Left renal pelvis (tissue), 4 donors: ENCODE measurements at regions not wholly inside any gene's neighbourhood (a gene's known extent, or its start where the extent isn't known, plus 50 kb on each side); places are given as distances from the start of the nearest gene placed in this dataset.
"Not testable (repeated sequence)": the region's sequence is repeated elsewhere in the genome, so short reads cannot be mapped to it uniquely, and the experiment has no call there.

ENCODE experiments used
- DNase-seq, 4 donors: peaks; one replicate each; pipeline ENCODE4 v3.0.0-alpha.2; 2013; ENCODE audit warnings: low read depth in 4 of 4, low spot score in 3 of 4

DNA sequence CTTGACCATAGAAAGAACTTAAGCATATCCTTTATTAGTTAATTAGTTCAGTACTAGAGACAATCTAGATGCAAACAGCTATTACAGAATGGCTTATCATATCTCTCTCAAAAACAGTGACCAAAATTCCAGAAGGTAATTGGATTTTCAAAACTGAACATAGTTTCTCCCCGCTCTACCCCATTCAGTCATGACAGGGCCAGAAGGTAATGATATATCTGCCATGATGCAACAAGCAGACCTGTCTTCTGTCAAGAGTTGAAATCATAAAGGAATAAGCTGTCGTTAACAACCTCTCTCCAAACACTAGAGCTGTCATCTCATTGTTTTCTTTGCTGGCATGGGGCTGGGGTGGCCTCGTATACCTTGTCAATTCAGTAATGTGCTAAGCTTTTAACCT, 200.5 kb upstream of the POU5F2 start:
- no peak for DNase-seq

DNA sequence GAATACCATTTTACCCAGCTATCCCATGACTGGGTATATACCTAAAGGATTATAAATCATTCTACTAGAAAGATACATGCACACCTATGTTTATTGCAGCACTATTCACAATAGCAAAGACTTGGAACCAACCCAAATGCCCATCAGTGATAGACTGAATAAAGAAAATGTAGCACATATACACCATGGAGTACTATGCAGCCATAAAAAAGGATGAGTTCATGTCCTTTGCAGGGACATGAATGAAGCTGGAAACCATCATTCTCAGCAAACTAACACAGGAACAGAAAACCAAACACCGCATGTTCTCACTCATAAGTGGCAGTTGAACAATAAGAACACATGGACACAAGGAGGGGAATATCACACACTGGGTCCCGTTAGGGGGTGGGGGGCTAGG, 191.9 kb upstream of the POU5F2 start:
- DNase-seq: not testable (repeated sequence)

DNA sequence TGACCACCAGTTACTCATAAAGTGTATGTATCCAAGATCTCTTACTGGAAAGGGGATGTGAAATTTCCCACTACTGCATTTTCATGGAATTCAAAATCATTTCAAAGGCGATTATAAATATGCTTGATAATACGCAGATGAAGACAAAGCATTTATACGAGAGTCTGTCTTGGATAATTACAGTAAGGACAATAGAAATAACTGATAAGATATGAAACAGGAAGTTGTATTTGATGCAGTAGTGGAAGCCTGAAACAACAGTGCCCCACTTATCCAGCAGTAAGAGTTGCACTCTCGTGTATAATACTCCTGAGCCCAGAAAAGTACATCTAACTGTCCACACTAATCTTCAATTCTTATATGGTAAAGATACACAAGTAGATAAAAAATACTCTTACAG, 188.7 kb upstream of the POU5F2 start:
- DNase-seq: no peak

DNA sequence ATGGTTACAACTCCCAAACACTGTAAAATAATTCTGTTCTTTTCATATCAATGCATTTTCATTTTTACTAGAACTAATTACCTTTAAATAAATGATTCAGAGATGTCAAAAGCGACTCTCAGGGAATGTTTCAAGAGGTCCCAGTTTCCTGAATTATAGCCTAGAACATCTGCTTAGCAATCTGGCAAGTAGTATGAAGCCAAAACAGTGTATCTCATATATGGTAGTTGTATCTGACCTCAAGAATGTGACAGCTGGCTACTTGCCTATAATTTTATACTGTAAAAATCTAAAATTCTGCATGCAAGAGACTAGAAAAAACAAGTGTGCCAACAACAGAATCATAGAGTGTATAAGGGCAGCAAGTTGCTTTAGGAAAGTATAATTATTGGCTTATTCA, 187.7 kb upstream of the POU5F2 start:
- DNase-seq: no peak

DNA sequence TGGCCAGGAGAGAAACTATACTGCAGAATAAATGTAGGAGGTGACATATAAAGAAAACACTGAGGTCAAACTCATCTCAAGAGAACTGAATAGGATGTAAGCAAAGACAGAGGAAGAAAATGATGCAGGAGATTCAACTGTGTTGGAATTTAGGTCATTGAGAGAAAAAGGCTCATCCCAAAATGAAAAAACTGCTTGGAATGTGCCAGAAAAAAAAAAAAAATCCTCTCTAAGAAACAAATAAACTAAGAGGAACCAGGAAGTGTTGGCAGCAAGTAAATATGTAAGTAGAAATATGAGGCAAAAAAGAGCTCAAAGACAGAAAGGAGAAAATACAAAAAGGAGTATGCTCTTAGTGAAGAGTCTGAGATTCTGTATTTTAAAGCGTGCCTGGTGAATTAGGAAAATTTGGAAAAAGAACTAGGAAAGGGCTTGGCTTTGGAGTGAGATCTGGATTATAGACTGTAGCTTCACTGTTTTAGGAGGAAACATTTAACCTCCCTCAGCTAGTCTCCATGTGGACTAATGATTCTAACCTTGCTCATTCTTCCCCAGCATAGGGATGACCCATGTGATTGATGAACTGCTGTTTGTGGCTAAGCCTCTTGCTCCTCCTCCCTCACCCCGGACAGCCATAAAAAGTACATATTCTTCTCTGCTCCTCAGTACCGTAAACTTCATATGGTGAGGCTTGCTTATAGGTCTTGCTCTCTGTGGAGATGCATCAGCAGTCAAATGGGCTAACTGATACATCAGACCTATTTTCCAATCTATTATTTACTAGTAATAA, 185.6 kb upstream of the POU5F2 start:
- no peak for DNase-seq

DNA sequence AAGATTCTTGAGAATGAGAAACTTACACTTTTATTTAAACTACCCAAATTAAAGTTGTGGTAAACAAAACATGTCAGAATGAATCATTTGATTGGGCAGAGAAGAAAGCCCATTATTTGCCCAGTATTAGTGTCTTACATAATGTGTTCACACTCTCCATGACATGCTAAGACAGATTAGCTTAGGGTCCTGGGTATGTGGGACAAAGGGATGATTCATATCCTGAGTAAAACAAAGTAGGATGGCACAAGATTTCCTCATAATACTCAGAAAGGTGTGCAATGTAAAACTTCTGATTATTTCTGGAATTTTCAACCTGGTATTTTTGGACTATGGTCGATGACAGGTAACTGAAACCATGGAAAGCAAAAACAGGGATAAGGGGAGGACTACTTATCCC, 183.9 kb upstream of the POU5F2 start:
- no peak for DNase-seq

DNA sequence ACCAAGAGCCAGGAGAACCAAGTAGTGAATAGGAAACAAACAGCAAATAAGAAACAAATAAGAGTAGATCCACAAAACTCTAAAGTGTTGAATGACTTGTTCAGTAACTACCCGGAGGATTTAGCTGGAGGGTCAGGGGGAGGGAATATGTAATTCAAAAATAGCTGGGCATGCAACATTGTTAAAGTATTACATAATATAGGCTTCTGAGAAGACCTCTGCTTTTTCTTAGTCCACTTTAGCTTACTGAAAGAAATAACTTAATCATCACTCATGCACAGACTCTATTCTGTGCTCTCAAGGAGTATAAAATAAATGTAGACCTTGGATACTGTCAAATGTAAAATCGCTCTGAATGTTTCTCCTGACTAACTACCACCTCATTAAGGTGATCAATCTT, 183.2 kb upstream of the POU5F2 start:
- DNase-seq: no peak

DNA sequence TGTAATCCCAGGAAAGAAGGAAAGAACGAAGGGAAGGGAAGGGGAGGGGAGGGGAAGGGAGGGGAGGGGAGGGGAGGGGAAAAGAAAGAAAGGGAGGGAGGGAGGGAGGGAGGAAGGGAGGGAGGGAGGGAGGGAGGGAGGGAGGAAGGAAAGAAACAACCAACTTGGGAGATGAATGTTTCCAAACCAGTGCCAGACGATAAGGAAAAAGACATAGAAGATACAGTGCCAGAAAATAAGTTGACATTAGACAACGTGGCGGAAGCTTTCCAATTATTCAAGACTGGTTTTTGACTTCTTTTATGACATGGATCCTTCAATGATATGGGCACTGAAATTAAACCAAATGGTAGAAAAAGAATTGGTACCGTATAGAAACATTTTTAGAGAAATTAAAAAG, 181.2 kb upstream of the POU5F2 start:
- no peak for DNase-seq

DNA sequence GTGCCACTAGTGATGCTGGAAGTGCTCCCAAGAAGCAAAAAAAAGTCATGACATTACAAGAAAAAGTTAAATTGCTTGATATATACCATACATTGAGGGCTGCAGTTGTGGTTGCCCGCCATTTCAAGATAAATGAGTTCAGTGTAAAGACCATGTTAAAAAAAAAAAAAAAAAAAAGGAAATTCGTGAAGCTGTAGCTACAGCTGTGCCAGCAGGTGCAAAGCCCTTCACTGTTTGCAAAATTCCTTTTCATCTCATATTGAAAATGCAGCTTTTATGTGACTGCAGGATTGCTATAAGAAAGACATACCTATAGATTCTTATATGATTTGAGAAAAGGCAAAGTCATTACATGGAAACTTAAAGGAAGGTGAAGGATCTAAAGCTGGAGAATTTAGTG, 179.6 kb upstream of the POU5F2 start:
- no peak for DNase-seq

DNA sequence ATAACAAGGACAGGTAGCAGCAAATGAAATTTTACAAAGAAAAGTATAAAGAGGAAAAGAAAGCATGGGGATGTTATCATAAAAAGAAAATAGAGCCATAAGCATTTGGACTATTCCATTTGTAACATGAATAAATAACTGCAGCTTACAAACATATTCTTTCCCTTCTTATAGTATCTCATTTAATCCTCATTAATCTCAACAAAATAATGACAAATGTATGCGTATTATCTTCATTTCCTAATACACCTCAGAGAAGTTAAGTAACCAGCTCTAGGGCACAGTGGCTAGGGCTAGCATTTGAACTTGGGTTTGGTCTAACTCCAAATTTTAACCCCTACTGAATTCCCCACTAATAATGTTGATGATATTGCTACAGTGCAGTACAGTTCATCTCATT, 175.5 kb upstream of the POU5F2 start:
- no peak for DNase-seq

DNA sequence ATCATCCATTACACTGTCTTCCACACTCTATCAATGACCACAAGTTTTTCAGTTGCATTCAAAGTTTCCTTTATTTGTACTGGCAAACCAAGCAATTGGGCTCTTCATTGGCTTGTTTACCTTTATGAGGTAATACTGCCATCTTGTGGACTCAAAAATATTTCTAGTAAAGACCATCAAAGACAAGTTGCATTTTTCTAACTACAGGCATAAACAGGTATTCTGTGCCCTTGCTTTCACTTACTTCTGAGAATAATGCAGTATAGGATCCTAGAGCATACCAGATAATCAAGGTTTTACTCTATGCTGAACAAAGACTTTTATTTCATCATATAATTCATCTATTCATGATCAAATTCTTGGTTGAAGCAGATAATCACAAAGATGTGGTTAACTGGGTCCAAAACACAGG, 173.7 kb upstream of the POU5F2 start:
- DNase-seq: peak in 1 of 4 donors; percentile 22

DNA sequence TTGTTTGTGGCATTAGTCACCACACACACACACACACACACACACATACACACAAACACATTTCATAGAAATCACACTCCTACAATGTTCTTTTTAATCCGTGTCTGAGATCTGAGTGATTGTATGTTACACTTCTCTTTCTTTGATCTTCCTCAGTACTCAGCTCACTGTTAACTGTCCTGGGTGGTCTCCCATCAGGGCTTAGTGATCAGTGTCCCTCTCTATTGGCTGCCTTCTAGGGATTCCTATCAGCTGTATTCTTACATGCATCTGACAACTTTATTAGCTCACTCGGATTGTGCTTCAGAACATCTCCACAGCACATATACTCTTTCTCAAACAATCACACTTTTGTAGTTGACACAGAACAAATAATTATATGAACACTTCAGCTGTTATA, 170.2 kb upstream of the POU5F2 start:
- DNase-seq: no peak

DNA sequence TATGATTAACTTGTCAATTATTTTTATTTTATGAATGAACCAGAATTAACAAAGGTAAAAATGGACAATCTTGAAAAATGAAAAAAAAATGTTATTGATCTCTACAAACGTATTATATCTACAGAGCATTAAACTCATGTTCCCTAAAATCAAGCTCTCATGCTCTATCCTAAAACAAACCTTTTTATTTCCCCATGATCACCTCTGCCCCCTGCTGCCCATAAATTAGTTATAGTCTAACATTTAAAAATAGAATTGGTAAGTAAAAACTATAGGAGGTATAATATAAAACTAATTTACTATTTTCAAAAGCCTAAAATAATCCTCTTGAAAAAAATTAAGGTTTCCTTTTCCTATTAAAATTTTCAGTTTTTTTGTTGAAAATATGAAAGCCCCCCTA, 168.0 kb upstream of the POU5F2 start:
- DNase-seq: no peak

DNA sequence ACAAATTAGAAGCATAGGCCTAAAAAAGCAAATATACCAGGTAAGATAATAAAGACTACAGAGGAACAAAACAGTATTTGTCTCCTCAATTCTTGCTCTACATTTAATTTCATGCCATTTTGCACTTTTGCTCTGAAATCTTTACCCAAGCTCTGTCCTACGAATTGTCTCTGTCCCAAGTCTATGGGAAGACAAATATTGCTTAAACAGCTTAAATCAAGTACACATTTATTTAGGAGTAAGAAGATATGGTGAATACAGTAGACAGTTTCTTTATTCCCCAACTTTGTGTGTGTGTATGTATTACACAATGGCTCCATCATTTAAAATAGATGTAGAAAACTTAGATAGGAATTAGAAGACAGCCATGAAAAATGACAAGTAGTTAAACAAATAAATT, 163.5 kb upstream of the POU5F2 start:
- no peak for DNase-seq

DNA sequence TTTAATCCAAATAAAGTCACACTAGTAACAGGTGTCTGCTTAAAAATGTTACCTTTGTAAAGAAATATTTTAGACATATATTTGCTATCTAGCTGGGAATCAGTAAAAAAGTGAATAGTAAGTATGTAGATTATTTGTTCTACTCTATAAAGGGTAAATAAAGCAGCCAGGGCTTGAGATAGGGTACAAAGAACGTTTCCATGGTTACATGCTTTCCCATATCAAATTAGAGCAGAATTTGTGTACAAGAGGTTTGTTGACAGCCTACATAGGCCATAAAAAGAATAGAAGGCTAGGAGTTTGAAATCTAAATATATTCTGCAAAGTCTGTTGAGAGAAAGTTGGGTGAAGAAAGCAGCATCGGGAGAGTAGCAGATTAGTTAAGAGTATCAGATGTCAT, 160.9 kb upstream of the POU5F2 start:
- DNase-seq: no peak

DNA sequence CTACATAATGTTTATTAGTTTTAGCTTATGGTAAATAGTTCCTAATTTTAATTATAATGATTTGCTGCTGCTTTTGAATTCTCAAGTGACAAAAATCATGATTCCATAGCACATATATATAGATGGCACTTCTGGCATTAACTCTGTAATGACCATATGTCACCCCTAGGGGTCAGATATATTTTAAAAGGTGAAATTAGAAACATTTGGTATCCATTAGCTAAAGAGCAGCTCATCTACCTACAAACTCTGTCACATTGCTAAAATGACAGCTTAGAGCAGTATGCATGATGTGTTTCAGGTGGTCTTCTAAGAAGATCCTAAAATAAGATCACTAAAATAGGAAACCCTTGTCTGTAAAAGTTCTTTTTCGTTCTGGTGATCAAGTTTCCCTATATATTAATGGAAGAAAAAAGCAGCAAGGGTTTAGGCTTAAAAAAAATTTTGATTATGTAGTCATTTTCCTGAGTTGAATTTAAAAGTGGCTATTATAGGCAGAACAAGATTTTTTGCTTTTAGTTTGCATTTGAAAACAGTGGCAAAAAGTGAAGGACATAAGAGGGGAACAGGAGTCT, 157.7 kb upstream of the POU5F2 start:
- DNase-seq: no peak

DNA sequence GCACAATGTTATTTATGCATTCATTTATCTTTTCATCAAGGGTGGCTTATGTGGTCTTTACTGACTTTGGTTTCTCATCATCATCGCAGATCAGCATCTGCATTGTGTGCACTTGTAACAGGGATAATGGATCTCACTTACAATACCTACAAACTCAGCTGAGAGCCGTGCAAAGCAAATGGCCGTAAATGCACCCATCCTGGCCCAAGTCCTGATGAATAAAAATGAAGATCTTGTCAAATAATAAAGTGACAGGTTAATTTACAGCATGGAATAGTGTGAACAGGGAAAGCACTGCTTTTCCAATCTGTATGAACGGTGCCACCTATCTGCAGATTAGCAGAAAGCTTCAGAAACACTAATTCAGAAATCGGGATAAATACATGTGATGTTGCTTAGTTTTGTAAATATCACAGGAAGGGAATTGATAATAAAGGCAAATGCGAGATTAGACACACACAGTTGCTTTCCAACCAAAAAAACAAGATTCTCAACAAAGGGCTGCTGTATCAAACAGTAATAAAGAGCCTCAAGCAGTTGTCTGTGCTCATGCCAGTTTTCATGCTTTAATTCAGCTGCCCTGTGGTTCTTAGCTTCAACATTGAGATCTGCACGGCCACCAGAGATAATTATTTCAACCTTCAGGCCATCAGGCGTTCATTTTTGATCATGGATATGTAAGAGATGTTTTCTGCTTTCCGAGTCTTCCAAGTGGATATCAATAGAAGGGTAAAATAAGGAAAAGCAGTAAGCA, 153.4 kb upstream of the POU5F2 start:
- no peak for DNase-seq

DNA sequence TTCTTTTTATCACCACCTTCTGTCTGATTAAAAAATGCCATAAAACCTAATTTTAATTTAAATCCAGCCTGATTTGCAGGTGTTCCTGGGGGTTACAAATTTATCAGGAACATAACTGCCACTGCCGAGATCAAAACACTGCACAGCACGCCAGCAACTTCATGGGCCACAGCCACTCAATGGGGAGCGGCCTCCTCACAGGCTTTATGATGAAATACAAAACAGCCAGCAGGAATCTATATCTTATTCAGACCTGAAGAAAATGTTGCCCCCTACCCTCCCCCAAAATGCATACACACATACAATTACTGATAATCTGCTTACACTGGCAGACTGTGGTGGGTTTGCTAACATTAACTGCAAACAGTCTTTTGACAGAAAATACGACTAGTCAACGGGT, 151.7 kb upstream of the POU5F2 start:
- no peak for DNase-seq

DNA sequence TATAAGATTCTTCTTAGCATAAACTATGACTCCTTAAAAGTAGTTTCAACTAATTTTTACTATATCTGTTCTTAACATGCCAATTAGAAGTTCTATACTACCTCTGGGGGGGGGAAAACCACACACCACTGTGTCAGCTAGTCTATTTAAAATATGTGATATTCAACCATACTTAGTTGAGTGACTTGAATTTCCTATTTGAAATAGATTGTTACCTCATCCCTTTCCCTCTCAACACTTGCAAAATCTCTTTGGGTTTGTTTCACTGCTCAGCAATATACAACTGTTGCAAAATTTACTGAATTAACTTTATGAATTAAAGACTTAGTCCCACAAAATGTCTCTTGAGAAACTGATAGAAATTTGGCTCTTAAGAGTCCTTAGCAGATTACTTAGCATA, 151.1 kb upstream of the POU5F2 start:
- no peak for DNase-seq

DNA sequence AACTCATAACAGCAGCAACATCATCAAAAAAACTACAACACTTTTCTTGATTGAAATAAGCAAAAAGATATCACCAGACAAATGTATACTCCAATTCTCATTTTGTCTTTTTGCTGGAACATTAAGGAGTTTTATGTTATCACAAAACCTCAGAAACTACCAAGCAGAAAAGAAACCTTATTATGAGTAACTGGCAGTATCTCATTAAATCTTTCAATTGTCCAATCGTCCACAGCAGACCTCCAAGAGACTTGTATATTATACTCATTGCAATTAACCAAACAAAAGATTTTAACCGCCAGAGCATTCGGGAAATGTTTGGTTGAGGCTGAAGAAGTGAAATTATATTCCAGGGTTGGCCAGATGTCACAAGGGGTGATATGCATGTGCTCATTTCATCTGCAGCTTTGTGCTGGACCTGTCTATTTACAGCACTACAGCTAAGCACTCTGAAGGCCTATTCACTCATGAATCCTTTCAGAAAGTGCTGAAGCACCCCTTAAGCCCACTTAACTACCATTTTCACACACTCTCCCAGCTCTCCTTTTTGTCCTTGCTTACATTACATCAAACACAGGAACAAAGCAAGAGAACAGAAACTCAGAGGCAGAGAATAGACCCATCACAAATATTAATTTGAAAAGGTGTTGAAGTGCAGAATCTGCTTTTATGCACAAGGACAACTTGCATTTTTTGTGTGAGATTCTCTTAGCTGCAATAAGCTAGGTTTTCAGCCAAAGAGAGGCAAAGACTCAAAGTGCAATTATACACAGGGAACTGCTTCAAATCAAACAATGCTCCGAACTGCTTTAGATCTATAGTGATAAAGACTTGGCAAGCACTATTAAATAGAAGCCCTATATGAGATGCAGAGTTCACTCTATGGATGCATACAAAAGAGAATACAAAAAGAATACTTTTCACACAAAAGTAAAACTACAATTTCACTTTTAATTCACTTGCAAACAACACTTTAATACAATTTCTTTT, 150.4 kb upstream of the POU5F2 start:
- DNase-seq: no peak

DNA sequence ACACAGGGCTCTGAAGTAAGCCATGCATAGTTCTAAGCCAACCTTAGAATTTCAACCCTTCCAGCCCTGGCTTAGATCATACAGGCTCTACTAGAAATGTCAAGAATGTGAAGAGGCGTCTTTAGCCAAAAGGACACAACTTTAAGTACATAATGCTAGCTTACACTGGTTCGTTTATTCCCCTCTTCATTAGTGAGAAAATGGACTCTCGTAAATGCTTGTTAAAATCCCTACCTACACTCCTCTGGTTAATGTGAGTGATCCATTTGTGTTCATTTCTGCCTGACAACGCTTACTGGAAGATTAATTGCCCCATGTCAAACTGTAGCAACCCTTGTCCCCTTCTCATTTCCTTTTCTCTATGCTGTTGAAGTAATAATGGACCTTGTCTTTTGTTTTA, 149.3 kb upstream of the POU5F2 start:
- peak in 1 of 4 donors; percentile 24 for DNase-seq
